ENCODE measurements at regions not wholly inside any gene's neighbourhood (a gene's known extent, or its start where the extent isn't known, plus 50 kb on each side); places are given as distances from the start of the nearest gene placed in this dataset.

GRCh38 chr6:21441386-21441785 lies 152.2 kb upstream of the SOX4 start:
- Histone ChIP-seq H3K36me3 (ENCODE audit: control insufficient read depth in 2 of 2, insufficient read depth in 1 of 2, low read length in 2 of 2) (no peaks in the 10 kb centered on the region), H3K9me3 (ENCODE audit: control insufficient read depth, insufficient read depth, low read depth, low read length) (no peaks in the 10 kb centered on the region), H3K4me3 (ENCODE audit: low read depth, low read length) (no peak overlapping the region), H3K4me1 (ENCODE audit: control insufficient read depth, insufficient read depth, low read length) (no peaks in the 10 kb centered on the region; the same call in 1 of the 2 replicates), H3K27ac (ENCODE audit: extremely low read depth, low read depth, low read length) (no peak overlapping the region)
- CTCF ChIA-PET, result interaction anchor here (0.6 kb wide), 1 partner anchor 1170 kb away, joined by 3 read pairs; no protein-coding TSS in a partner anchor
- TF ChIP-seq ZNF202 (tag by site-specific recombination; IDR thresholded peaks at IDR 0.05; ENCODE audit: borderline replicate concordance) (no peak), CTCF (tag by site-specific recombination; IDR thresholded peaks at IDR 0.05) (no peak), ZNF433 (tag by site-specific recombination; IDR thresholded peaks at IDR 0.05; ENCODE audit: low read depth) (no peak), ZNF280D (tag by site-specific recombination; IDR thresholded peaks at IDR 0.05) (no peak), PRDM10 (tag by site-specific recombination; IDR thresholded peaks at IDR 0.05) (no peak), ZNF561 (tag by site-specific recombination; IDR thresholded peaks at IDR 0.05; ENCODE audit: borderline replicate concordance) (no peak), ZNF449 (tag by site-specific recombination; IDR thresholded peaks at IDR 0.05) (no peak), ZNF621 (tag by site-specific recombination; IDR thresholded peaks at IDR 0.05) (no peak)
- TF ChIP-seq, protein P1, sequence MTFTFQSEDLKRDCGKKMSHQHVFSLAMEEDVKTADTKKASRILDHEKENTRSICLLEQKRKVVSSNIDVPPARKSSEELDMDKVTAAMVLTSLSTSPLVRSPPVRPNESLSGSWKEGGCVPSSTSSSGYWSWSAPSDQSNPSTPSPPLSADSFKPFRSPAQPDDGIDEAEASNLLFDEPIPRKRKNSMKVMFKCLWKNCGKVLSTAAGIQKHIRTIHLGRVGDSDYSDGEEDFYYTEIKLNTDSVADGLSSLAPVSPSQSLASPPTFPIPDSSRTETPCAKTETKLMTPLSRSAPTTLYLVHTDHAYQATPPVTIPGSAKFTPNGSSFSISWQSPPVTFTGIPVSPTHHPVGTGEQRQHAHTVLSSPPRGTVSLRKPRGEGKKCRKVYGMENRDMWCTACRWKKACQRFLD (tag by site-specific recombination; IDR thresholded peaks at IDR 0.05), result no peak
- POLR2A ChIA-PET, result no interaction called here

GRCh38 chr6:21442874-21443273 lies 150.7 kb upstream of the SOX4 start:
- Histone ChIP-seq H3K27ac (ENCODE audit: extremely low read depth, low read depth, low read length) (no peak overlapping the region), H3K9me3 (ENCODE audit: control insufficient read depth, insufficient read depth, low read depth, low read length) (no peaks in the 10 kb centered on the region), H3K4me1 (ENCODE audit: control insufficient read depth, insufficient read depth, low read length) (no peaks in the 10 kb centered on the region; the same call in 1 of the 2 replicates), H3K4me3 (ENCODE audit: low read depth, low read length) (no peak overlapping the region), H3K36me3 (ENCODE audit: control insufficient read depth in 2 of 2, insufficient read depth in 1 of 2, low read length in 2 of 2) (no peaks in the 10 kb centered on the region)
- ChIA-PET POLR2A (no interaction called here), CTCF (interaction anchor here (0.6 to 1.1 kb wide), 3 partner anchors 18 to 258 kb away, joined by 3 to 4 read pairs (median 4); no protein-coding TSS in a partner anchor)
- TF ChIP-seq BCL11B (tag by site-specific recombination; IDR thresholded peaks at IDR 0.05; ENCODE audit: low read depth) (no peak), ZNF560 (tag by site-specific recombination; IDR thresholded peaks at IDR 0.05; ENCODE audit: borderline replicate concordance) (no peak), ZNF324 (tag by site-specific recombination; IDR thresholded peaks at IDR 0.05) (no peak), KLF7 (tag by site-specific recombination; IDR thresholded peaks at IDR 0.05; ENCODE audit: borderline replicate concordance) (no peak), ZNF341 (tag by site-specific recombination; IDR thresholded peaks at IDR 0.05; ENCODE audit: low read depth) (no peak), ZNF501 (tag by site-specific recombination; IDR thresholded peaks at IDR 0.05) (no peak), ZNF600 (tag by site-specific recombination; IDR thresholded peaks at IDR 0.05) (no peak), ZNF26 (tag by site-specific recombination; IDR thresholded peaks at IDR 0.05) (no peak), ZNF791 (tag by site-specific recombination; IDR thresholded peaks at IDR 0.05) (no peak), ZNF626 (tag by site-specific recombination; IDR thresholded peaks at IDR 0.05) (no peak), ZNF350 (tag by site-specific recombination; IDR thresholded peaks at IDR 0.05) (no peak)
- TF ChIP-seq, protein P2, sequence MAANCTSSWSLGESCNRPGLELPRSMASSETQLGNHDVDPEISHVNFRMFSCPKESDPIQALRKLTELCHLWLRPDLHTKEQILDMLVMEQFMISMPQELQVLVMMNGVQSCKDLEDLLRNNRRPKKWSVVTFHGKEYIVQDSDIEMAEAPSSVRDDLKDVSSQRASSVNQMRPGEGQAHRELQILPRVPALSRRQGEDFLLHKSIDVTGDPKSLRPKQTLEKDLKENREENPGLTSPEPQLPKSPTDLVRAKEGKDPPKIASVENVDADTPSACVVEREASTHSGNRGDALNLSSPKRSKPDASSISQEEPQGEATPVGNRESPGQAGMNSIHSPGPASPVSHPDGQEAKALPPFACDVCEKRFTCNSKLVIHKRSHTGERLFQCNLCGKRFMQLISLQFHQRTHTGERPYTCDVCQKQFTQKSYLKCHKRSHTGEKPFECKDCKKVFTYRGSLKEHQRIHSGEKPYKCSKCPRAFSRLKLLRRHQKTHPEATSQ (tag by site-specific recombination; IDR thresholded peaks at IDR 0.05), result no peak
